GM21515 (cell line): ENCODE measurements at regions not wholly inside any gene's neighbourhood (a gene's known extent, or its start where the extent isn't known, plus 50 kb on each side); places are given as distances from the start of the nearest gene placed in this dataset.

Experiments used
- ATAC-seq: cut with Tn5 transposase; IDR thresholded peaks from one replicate; pipeline ENCODE4 v1.9.1; 2021; ENCODE audit not compliant: unreplicated experiment

- ATAC-seq, result no peak
These were observed 120.0 kb upstream of the TPM1 start for GRCh38 chr15:62922514-62922913.

DNA sequence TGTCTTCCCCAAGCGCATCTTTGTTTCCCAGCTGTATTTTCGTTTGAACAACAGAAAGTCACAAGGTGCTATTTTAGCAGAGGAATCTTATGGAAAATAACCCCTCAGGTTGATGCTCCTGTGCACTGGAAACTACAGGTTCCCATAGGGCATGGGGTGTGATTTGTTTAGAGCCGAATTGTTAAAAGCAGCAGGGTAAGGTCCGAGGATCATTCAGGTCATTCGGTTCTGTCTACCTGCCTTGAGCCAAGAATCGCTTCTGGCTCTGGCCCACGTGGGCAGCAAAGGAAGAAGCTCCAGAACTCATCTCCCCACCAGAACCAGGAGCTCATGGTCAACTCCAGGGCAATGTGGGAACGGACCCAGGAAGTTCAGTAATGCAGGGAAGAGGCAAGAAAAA is 116.7 kb upstream of the TPM1 start:
- no peak for ATAC-seq

DNA sequence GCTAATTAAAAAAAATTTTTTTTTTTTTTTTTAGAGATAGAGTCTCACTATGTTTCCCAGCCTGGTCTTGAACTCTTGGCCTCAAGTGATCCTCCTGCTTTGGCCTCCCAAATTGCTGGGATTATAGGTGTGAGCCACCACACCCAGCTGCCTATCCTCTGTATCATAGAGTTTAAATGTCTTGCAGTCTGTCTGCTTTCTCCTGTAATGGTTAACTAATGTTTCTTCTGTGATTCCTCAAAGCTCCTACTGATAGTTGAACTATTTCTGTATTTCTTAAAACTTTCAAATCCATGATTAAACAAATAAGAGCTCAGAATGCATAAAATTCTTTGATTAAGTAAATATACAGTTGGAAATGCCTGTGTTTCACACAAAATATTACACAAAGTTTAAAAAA is 115.4 kb upstream of the TPM1 start:
- no peak for ATAC-seq

- ATAC-seq, result no peak
These were observed 114.7 kb upstream of the TPM1 start for GRCh38 chr15:62927836-62928235.

DNA sequence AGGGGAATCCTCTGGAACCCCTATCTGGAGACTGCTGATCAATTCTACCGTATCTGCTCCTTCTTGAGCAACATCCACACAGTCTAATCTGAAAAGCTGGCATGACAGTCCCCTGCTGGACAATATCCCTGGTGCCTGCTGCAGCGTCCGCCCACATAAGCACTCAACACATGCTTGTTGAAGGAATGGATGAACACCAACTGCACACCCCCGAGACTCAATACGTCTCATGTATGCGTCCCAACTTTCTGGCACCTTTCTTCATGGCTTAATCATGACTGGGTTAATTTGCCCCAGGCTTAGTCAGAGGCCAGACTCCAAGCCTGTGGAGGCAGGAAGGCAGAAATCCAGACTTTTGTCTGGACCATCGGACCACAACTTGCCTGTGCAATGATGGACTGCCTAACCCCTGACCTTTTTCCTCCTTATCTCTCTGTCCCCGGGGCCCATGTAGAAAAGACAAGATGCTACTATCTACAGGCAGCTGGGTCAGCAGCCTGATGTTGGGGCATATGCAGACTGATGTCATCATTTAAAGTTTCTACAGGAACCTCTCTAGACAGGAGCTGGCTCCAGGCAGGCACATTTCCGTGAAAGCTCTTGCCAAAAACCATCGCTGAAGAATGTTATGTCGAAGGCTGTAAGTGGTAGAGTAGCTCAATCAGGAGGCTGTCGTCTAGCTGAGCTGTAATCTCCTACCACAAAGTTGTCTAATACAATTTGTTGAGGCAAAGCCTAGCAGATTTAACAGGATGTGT is 114.1 kb upstream of the TPM1 start:
- no peak for ATAC-seq

DNA sequence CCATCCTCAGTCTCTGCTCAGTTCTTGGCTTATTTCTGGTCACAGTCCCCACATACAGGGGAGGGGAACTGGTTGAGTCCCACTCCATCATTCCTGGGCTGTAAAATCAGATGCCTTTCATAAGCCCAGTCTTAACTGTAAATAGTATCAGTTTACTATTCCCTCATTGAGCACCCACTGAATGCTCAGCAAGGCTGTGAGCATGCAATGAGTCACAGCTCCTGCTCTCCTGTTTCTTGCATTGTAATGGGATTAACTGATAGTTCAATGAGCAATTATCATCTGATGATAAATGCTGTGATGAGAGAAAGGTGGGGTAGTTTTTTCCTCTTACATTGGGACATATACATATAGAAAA is 113.6 kb upstream of the TPM1 start:
- no peak for ATAC-seq

DNA sequence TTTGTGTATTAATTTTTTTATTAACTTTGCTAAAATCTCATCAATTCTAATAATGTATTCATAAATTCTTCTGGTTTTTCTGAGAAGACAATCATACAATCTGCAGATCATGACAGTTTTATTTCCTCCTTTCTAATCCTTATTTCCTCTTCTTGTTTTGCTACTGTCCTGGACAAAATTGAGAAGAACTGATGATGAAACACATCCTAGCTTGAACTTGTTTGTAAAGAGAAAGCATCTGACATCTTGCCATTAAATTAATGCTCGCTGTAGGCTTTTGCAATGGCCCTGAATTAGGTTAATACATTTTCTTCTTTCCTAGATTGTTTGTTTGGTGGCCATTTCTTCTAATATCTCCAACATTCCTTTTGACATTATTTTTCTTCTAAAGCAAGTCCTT is 110.9 kb upstream of the TPM1 start:
- ATAC-seq, result no peak

GRCh38 chr15:62932436-62932835 is 110.1 kb upstream of the TPM1 start:
- ATAC-seq, result no peak

DNA sequence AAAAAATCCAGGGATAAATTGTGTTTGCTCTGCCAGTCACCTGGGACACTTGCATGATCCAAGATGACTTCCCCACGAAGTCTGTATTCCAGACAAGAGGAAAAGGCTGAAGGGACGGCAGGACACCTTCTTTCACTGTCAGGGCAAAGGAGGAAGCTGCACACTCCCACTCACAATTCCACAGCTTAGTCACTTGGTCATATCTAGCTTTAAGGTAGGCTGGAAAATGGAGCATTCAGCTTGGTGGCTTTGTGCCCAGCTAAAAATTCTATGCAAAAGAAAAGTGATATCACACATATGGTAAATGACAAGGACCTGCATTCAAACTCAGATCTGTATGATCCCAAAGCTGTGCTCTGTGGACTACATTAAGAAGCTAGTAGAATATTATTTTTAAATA is 109.2 kb upstream of the TPM1 start:
- no peak for ATAC-seq

- no peak for ATAC-seq
These were observed 108.1 kb upstream of the TPM1 start for GRCh38 chr15:62934236-62934971.

DNA sequence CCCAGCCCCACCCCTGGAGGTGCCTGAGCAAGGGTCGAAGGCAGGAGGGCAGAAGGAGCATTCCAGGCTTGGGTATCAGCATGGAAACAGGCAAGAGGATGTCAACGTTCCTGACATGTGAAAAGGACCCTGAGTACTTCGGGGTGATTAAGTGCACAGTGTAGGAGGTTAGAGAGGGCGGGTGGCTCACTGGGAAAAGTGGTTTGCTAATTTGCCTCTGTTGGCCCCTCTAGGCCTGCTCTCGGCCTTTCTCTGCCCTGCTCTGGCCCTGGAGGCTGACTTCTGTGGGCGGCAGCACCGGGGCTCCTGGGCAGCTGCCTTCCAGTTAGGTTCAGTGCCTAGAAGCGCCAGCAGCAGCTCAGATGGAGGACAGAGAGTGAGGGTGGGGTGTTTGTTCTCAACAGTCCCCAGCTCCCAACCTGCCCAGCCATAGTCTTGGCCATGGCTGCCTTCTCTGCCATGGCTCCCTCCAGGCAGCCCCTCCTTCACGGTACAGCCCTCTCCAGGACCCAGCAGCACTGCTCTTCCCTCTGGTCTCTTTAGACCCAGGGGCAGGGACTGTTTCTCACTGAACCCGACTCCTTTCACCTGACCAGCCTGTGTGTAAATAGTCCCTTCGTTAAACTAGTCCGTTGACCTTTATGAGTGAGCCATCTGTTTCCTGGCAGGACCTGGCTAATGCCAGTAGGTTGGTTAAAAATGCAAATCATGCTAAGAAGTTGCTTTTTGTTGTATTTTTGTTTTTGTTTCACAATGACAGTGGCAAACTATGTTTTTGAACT is 107.1 kb upstream of the TPM1 start:
- ATAC-seq, result no peak

DNA sequence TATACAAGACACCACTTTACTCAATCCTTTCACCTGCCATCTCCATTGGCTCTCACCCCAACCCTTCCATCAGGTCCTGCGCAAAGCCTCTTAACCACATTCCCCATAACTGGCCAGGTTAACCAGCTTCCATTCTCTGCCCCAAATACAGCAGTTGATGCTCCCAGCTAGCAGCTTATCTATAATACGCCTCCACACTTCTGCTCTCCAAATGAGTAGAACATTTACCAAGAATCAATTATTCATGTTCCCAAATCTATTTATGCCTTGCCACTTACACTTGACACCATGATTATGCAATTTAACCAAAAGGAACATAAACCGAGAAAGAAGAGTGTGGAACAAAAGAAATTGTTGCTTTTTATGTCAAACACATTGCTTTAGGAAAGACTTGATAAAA is 103.7 kb upstream of the TPM1 start:
- no peak for ATAC-seq

GRCh38 chr15:62940093-62940754 is 102.3 kb upstream of the TPM1 start:
- no peak for ATAC-seq

DNA sequence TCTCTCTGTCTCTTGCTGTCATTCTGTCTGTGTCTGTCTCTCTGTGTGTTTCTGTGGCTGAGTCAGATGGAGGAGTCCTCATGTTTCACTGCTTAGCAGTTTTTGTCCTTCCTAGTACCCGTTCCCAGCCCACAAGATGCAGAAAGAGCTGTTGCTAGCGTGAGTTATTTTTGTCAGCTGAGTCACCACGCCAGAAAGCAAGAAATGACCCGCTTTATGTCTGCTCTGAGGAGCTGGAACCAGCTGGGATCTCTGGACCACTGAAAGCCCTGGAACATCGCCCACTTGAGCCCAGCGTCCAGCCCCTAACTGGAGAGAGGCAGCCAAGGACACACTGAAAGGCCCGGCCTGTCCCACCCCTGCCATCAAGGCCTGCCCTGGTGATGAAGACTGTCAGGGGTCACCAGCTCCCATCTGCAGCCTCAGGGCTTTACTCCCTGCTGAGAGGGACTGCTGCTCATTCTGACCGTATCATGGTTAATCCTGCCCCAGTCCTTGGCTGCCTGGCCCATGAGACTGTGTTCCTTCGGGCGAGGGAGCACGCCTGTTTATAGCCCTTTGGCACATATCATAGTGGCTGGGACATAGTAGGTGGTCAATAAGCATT is 101.7 kb upstream of the TPM1 start:
- ATAC-seq, result no peak

DNA sequence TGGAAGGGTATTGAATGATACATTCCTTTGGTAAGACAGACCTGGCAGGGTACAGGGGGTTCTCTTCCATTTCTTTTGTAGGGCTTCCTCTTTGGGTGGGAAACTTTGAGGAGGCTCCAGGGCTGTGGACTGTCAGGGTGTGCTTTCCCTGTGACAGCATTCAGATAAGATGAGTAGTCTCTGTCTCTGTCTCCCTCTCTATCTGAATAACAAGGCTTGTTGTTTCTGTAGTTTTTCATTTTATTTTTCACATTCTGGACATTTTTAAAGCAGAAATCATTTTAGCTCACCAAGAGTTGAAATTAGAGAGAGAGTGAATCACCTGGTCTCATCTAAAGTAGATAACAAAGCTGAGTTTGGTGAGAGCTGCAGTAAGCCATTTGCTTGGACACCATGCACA is 100.8 kb upstream of the TPM1 start:
- ATAC-seq, result no peak

- no peak for ATAC-seq
These were observed 100.1 kb upstream of the TPM1 start for GRCh38 chr15:62942428-62942827.

GRCh38 chr15:62945063-62945462 is 97.5 kb upstream of the TPM1 start:
- ATAC-seq, result no peak

GRCh38 chr15:62945760-62946159 is 96.8 kb upstream of the TPM1 start:
- no peak for ATAC-seq

DNA sequence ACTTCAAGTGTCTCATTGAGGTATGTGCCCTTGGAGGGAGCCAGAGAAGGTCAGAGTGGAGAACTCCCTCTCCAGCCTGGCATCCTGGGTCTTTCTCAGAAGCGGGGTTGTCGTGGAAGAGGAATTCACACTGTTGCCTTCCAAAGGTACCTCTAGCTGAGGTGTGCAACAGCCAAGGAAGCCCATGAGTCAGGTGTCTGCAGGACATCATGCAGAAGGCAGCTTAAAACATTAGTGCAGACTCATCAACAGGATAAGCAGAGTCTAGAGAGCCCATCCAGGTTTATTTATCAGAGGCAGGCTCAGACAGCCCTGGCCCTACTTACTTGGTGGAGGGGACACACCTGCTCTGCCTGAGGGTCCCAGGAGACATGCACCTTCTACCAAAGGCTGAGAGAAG is 95.6 kb upstream of the TPM1 start:
- no peak for ATAC-seq

- ATAC-seq, result no peak
These were observed 92.0 kb upstream of the TPM1 start for GRCh38 chr15:62950462-62950931.

- ATAC-seq, result no peak
These were observed 91.1 kb upstream of the TPM1 start for GRCh38 chr15:62951481-62951880.
